HEK293 (cell line): ENCODE measurements at regions not wholly inside any gene's neighbourhood (a gene's known extent, or its start where the extent isn't known, plus 50 kb on each side); places are given as distances from the start of the nearest gene placed in this dataset.

Experiments used
- CTCF ChIA-PET: fragments of 350-600 bp; formaldehyde crosslinking; extraction: SDS; loops from one replicate; lab custom pipeline; 2021; ENCODE audit warnings: antibody characterized with exemption; lab: Yijun Ruan, JAX
- POLR2A ChIA-PET: fragments of 300-600 bp; formaldehyde crosslinking; extraction: SDS; loops from one replicate; lab custom pipeline; 2020; ENCODE audit warnings: antibody characterized with exemption, inconsistent platforms; lab: Yijun Ruan, JAX
- H3K27ac ChIP-seq: fragments of 200-500 bp; sonication (Bioruptor generic); 2 replicates; pipeline ENCODE4 v1.5.1; 2014; ENCODE audit warnings: low read depth, low read length, control low read depth, inconsistent platforms; ENCODE audit errors: extremely low read depth
- H3K36me3 ChIP-seq, 2 experiments: fragments of 200-500 bp in 1 of 2; sonication (Bioruptor generic) in 1 of 2; 1 replicate in 1 of 2; 2 replicates in 1 of 2; pipeline ENCODE4 v1.5.1; 2014 to 2017; ENCODE audit warnings: inconsistent platforms in 2 of 2, low read length in 2 of 2; ENCODE audit not compliant: control insufficient read depth in 2 of 2, insufficient read depth in 1 of 2
- H3K4me1 ChIP-seq: fragments of 200-500 bp; sonication (Bioruptor generic); 2 replicates; pipeline ENCODE4 v1.5.1; 2014; ENCODE audit warnings: mild to moderate bottlenecking, low read length, inconsistent platforms; ENCODE audit not compliant: control insufficient read depth, insufficient read depth
- H3K4me3 ChIP-seq: 2 replicates; pipeline ENCODE4 v1.5.1; 2011; ENCODE audit warnings: low read depth, mild to moderate bottlenecking, control low read depth, low read length, moderate library complexity
- H3K9me3 ChIP-seq: fragments of 200-500 bp; sonication (Bioruptor generic); 2 replicates; pipeline ENCODE4 v1.5.1; 2014; ENCODE audit warnings: low read depth, low read length, inconsistent platforms; ENCODE audit not compliant: control insufficient read depth, insufficient read depth
- SP7 ChIP-seq: fragments of 450-650 bp; formaldehyde crosslinking; IDR thresholded peaks from 2 replicates; pipeline ENCODE4 v1.5.1; 2016; ENCODE audit warnings: missing biosample characterization, missing genetic modification characterization
- YY1 ChIP-seq: fragments of 450-650 bp; formaldehyde crosslinking; IDR thresholded peaks from 2 replicates; pipeline ENCODE4 v1.5.1; 2018; ENCODE audit warnings: missing biosample characterization, missing genetic modification characterization
- ZBTB17 ChIP-seq: fragments of 450-650 bp; formaldehyde crosslinking; IDR thresholded peaks from 2 replicates; pipeline ENCODE4 v1.5.1; 2016; ENCODE audit warnings: missing biosample characterization, missing genetic modification characterization
- ZFP37 ChIP-seq: fragments of 450-650 bp; formaldehyde crosslinking; IDR thresholded peaks from 2 replicates; pipeline ENCODE4 v1.5.1; 2016; ENCODE audit warnings: missing biosample characterization, missing genetic modification characterization
- ZNF112 ChIP-seq: fragments of 450-650 bp; formaldehyde crosslinking; IDR thresholded peaks from 2 replicates; pipeline ENCODE4 v1.5.0; 2017; ENCODE audit warnings: missing biosample characterization, missing genetic modification characterization
- ZNF146 ChIP-seq: fragments of 450-650 bp; formaldehyde crosslinking; IDR thresholded peaks from 2 replicates; pipeline ENCODE4 v1.5.1; 2016; ENCODE audit warnings: missing biosample characterization, missing genetic modification characterization
- ZNF266 ChIP-seq: fragments of 450-650 bp; formaldehyde crosslinking; IDR thresholded peaks from 2 replicates; pipeline ENCODE4 v1.5.1; 2016; ENCODE audit warnings: missing biosample characterization, missing genetic modification characterization, low read depth
- ZNF558 ChIP-seq: fragments of 450-650 bp; formaldehyde crosslinking; IDR thresholded peaks from 2 replicates; pipeline ENCODE4 v1.5.1; 2016; ENCODE audit warnings: missing biosample characterization, missing genetic modification characterization
- ZNF600 ChIP-seq: fragments of 450-650 bp; formaldehyde crosslinking; IDR thresholded peaks from 2 replicates; pipeline ENCODE4 v1.5.1; 2016; ENCODE audit warnings: missing biosample characterization, missing genetic modification characterization
- ZNF664 ChIP-seq: fragments of 450-650 bp; formaldehyde crosslinking; IDR thresholded peaks from 2 replicates; pipeline ENCODE4 v1.5.1; 2016; ENCODE audit warnings: missing biosample characterization, missing genetic modification characterization
- ZNF677 ChIP-seq: fragments of 450-650 bp; IDR thresholded peaks from 2 replicates; pipeline ENCODE4 v1.5.0; 2018; ENCODE audit warnings: missing biosample characterization, mild to moderate bottlenecking, missing genetic modification characterization, moderate library complexity
- ZNF707 ChIP-seq: fragments of 450-650 bp; formaldehyde crosslinking; IDR thresholded peaks from 2 replicates; pipeline ENCODE4 v1.5.1; 2016; ENCODE audit warnings: missing biosample characterization, missing genetic modification characterization
- TF ChIP-seq, protein P1 (sequence below): fragments of 450-650 bp; formaldehyde crosslinking; IDR thresholded peaks from 2 replicates; pipeline ENCODE4 v1.5.1; 2016; ENCODE audit warnings: missing biosample characterization, missing genetic modification characterization
- TF ChIP-seq, protein P2 (sequence below): fragments of 450-650 bp; formaldehyde crosslinking; IDR thresholded peaks from 2 replicates; pipeline ENCODE4 v1.5.1; 2016; ENCODE audit warnings: missing biosample characterization, missing genetic modification characterization
- TF ChIP-seq, protein P3 (sequence below): fragments of 450-650 bp; formaldehyde crosslinking; IDR thresholded peaks from 2 replicates; pipeline ENCODE4 v1.5.1; 2016; ENCODE audit warnings: missing biosample characterization, missing genetic modification characterization, low read depth
- TF ChIP-seq, protein P4 (sequence below): fragments of 450-650 bp; formaldehyde crosslinking; IDR thresholded peaks from 2 replicates; pipeline ENCODE4 v1.5.1; 2016; ENCODE audit warnings: missing biosample characterization, missing genetic modification characterization, borderline replicate concordance
- TF ChIP-seq, protein P5 (sequence below): fragments of 450-650 bp; IDR thresholded peaks from 2 replicates; pipeline ENCODE4 v1.5.1; 2018; ENCODE audit warnings: missing biosample characterization, missing genetic modification characterization

DNA sequence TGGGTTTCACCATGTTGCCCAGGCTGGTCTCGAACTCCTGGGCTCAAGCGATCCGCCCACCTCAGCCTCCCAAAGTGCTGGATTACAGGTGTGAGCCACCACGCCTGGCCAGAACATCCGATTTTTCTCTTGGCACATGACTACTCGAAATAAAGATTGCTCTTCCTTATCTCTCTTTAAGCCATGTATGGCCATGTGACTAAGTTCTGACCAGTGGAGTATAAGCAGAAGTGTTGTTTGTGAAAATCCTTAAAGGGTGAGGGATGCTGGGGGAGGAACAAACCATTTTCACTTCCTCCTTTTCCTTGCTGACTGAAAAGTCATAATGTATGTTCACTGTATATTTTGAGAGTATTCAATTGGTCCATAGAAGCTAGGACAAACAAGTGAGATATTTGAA, 50.7 kb upstream of the ATF7IP start (continued):
- TF ChIP-seq, protein P1, sequence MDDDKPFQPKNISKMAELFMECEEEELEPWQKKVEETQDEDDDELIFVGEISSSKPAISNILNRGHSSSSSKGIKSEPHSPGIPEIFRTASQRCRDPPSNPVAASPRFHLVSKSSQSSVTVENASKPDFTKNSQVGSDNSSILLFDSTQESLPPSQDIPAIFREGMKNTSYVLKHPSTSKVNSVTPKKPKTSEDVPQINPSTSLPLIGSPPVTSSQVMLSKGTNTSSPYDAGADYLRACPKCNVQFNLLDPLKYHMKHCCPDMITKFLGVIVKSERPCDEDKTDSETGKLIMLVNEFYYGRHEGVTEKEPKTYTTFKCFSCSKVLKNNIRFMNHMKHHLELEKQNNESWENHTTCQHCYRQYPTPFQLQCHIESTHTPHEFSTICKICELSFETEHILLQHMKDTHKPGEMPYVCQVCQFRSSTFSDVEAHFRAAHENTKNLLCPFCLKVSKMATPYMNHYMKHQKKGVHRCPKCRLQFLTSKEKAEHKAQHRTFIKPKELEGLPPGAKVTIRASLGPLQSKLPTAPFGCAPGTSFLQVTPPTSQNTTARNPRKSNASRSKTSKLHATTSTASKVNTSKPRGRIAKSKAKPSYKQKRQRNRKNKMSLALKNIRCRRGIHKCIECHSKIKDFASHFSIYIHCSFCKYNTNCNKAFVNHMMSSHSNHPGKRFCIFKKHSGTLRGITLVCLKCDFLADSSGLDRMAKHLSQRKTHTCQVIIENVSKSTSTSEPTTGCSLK (tag by site-specific recombination) = no peak
- TF ChIP-seq, protein P2, sequence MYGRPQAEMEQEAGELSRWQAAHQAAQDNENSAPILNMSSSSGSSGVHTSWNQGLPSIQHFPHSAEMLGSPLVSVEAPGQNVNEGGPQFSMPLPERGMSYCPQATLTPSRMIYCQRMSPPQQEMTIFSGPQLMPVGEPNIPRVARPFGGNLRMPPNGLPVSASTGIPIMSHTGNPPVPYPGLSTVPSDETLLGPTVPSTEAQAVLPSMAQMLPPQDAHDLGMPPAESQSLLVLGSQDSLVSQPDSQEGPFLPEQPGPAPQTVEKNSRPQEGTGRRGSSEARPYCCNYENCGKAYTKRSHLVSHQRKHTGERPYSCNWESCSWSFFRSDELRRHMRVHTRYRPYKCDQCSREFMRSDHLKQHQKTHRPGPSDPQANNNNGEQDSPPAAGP (tag by site-specific recombination) = no peak
- TF ChIP-seq ZFP37 (tag by site-specific recombination) (no peak), ZNF146 (tag by site-specific recombination) (no peak), YY1 (tag by site-specific recombination) (no peak)

DNA sequence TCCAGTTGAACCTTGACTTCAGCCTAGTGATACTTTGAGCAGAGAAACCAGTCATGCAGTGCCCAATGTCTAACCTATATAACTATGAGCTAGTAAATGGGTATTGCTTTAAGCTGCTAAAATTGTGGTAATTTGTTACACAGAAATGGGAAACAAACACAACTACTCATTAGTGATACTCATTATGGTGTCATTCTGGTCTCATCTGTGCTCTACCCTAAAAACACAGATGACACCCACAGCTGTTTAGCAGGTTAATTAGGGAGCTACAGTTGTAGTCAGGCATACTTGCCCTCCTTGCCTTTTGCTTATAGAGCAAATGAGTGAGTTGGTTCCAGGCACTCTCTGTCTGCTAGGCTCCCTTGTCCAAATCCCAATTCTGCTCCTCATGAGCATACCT, 50.0 kb upstream of the ATF7IP start:
- Histone ChIP-seq H3K9me3 (no peaks in the 10 kb centered on the region), H3K27ac (no peak overlapping the region), H3K4me1 (no peaks in the 10 kb centered on the region)
- TF ChIP-seq ZNF600 (tag by site-specific recombination) (no peak), ZNF558 (tag by site-specific recombination) (no peak), ZBTB17 (tag by site-specific recombination) (no peak), ZNF266 (tag by site-specific recombination) (no peak), ZNF677 (tag by site-specific recombination) (no peak), SP7 (no peak), ZNF112 (tag by site-specific recombination) (no peak), ZNF707 (tag by site-specific recombination) (no peak), ZNF664 (tag by site-specific recombination) (no peak)
- TF ChIP-seq, protein P3, sequence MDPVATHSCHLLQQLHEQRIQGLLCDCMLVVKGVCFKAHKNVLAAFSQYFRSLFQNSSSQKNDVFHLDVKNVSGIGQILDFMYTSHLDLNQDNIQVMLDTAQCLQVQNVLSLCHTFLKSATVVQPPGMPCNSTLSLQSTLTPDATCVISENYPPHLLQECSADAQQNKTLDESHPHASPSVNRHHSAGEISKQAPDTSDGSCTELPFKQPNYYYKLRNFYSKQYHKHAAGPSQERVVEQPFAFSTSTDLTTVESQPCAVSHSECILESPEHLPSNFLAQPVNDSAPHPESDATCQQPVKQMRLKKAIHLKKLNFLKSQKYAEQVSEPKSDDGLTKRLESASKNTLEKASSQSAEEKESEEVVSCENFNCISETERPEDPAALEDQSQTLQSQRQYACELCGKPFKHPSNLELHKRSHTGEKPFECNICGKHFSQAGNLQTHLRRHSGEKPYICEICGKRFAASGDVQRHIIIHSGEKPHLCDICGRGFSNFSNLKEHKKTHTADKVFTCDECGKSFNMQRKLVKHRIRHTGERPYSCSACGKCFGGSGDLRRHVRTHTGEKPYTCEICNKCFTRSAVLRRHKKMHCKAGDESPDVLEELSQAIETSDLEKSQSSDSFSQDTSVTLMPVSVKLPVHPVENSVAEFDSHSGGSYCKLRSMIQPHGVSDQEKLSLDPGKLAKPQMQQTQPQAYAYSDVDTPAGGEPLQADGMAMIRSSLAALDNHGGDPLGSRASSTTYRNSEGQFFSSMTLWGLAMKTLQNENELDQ (tag by site-specific recombination) = no peak
- TF ChIP-seq, protein P4, sequence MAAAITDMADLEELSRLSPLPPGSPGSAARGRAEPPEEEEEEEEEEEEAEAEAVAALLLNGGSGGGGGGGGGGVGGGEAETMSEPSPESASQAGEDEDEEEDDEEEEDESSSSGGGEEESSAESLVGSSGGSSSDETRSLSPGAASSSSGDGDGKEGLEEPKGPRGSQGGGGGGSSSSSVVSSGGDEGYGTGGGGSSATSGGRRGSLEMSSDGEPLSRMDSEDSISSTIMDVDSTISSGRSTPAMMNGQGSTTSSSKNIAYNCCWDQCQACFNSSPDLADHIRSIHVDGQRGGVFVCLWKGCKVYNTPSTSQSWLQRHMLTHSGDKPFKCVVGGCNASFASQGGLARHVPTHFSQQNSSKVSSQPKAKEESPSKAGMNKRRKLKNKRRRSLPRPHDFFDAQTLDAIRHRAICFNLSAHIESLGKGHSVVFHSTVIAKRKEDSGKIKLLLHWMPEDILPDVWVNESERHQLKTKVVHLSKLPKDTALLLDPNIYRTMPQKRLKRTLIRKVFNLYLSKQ (tag by site-specific recombination) = no peak
- TF ChIP-seq, protein P5, sequence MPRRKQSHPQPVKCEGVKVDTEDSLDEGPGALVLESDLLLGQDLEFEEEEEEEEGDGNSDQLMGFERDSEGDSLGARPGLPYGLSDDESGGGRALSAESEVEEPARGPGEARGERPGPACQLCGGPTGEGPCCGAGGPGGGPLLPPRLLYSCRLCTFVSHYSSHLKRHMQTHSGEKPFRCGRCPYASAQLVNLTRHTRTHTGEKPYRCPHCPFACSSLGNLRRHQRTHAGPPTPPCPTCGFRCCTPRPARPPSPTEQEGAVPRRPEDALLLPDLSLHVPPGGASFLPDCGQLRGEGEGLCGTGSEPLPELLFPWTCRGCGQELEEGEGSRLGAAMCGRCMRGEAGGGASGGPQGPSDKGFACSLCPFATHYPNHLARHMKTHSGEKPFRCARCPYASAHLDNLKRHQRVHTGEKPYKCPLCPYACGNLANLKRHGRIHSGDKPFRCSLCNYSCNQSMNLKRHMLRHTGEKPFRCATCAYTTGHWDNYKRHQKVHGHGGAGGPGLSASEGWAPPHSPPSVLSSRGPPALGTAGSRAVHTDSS = no peak
- TF ChIP-seq, all 188 proteins: peak for 0
- H3K36me3 ChIP-seq = no peaks in the 10 kb centered on the region
- ChIA-PET POLR2A (no interaction called here), CTCF (no interaction called here)
- H3K4me3 ChIP-seq = no peak overlapping the region
